HTR-8/SVneo (cell line): ENCODE measurements at regions not wholly inside any gene's neighbourhood (a gene's known extent, or its start where the extent isn't known, plus 50 kb on each side); places are given as distances from the start of the nearest gene placed in this dataset.
"Not testable (repeated sequence)": the region's sequence is repeated elsewhere in the genome, so short reads cannot be mapped to it uniquely, and the experiment has no call there.

Source experiments
- DNase-seq: peaks from one replicate; pipeline ENCODE4 v3.0.0; 2011; ENCODE audit warnings: low spot score, mixed read lengths; ENCODE audit not compliant: insufficient read length
- FAIRE-seq: peaks from 2 replicates; lab custom pipeline; 2011; peaks lifted over from hg19 to GRCh38; lab: Jason Lieb, UNC

DNA sequence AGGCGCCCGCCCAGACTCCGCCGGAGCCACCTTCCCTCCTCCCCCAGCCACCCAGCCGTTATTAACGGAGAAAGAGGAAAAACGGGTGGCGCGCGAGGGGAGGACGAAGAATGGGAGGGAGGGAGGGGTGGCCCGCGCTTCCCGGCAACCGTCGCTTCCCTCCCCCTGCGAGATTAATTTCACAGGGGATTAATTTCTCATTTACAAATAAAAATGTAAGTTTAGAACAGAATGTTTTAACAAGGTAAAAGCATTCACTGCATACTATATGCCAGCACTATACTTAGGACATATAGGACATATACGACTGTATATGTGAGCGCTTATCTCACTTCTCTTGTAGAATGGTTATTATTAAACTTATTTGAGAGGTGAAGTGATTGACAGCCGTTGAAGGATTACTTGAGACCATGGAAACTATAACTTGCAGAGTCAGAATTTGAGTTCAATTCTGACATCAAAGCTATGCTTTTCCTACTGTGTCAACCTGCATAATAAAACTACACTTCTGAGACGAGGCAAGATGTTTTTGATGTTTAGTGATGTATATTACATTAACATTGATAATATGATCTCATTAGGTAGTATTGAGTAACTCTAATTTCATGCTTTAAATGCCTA, 120.5 kb upstream of the WIPF3 start:
- FAIRE-seq, result not testable (repeated sequence)

GRCh38 chr7:29690510-29690909, 115.8 kb upstream of the WIPF3 start:
- not testable (repeated sequence) for FAIRE-seq, DNase-seq

More for the DNA sequence above, 120.5 kb upstream of the WIPF3 start:
- not testable (repeated sequence) for DNase-seq

DNA sequence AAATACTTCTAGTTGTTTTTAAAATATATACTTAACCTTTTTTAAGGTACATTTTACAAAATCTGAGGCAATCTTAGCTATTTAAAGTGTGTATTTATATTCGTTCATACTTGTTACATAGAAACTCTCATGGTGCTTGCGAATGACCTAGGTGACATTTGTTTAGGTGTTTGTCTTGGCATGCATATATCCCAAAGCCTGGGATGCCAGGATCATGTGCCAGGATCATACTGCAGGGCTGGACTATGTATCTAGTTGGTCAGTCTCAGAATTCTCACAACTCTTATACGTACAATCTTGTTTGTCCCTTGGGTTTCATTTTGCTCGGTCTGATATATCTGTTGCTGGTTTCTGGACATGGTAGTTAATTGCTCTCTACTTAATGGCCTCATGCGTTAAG, 109.9 kb upstream of the WIPF3 start:
- FAIRE-seq, DNase-seq: not testable (repeated sequence)

GRCh38 chr7:29699723-29700122, 106.6 kb upstream of the WIPF3 start:
- not testable (repeated sequence) for DNase-seq, FAIRE-seq

GRCh38 chr7:29701540-29701939, 104.8 kb upstream of the WIPF3 start:
- not testable (repeated sequence) for DNase-seq, FAIRE-seq

- FAIRE-seq, result not testable (repeated sequence)
Measured at GRCh38 chr7:29703830-29704229, 102.5 kb upstream of the WIPF3 start.

DNA sequence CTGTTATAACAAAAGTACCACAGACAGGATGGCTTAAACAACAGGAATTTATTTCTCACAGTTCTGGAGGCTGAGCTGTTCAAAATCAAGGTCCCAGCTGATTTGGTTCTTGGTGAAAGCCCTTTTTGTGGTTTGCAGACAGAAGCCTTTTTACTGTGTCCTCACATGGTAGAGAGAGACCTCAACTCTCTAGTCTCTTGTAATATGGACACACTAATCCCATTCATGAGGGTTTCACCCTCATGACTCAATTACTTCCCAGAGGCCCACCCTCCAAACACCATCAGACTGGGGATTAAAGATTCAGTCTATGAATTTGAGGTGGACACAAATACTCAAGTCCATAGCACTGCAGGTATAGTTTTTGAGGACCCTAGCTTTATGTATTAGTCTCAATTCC, 97.3 kb upstream of the WIPF3 start:
- FAIRE-seq, DNase-seq: not testable (repeated sequence)

More at GRCh38 chr7:29703830-29704229, 102.5 kb upstream of the WIPF3 start:
- DNase-seq, result not testable (repeated sequence)

DNA sequence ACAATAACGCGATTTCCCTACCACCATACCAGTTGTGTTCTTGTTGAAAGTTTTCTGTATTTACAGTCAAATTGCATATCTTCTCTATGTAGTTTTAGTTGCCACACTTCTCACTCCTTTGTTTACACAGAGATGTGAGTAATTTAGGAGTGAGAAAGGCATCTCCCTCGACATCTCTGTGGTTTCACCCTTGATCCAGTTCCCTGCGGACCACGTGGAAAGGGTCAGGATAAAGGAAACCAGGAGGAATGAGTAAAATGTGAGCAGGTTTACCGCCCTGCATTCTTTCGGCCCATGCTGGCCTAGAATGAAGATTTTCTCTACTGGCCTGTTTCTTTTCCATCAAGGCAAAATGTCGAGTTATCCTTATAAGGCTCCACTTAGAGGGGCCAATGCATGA, 83.2 kb upstream of the WIPF3 start:
- FAIRE-seq, result not testable (repeated sequence)
- DNase-seq, result peak; percentile 41

GRCh38 chr7:29723599-29723998, 82.7 kb upstream of the WIPF3 start:
- FAIRE-seq, result peak; percentile 48

GRCh38 chr7:29729534-29730165, 76.7 kb upstream of the WIPF3 start:
- FAIRE-seq, DNase-seq: not testable (repeated sequence)

More at GRCh38 chr7:29723599-29723998, 82.7 kb upstream of the WIPF3 start:
- DNase-seq, result no peak

- FAIRE-seq, result no peak
- DNase-seq, result no peak
Measured at GRCh38 chr7:29734246-29734731, 72.0 kb upstream of the WIPF3 start.

GRCh38 chr7:29747645-29748245, 58.6 kb upstream of the WIPF3 start:
- not testable (repeated sequence) for DNase-seq, FAIRE-seq

DNA sequence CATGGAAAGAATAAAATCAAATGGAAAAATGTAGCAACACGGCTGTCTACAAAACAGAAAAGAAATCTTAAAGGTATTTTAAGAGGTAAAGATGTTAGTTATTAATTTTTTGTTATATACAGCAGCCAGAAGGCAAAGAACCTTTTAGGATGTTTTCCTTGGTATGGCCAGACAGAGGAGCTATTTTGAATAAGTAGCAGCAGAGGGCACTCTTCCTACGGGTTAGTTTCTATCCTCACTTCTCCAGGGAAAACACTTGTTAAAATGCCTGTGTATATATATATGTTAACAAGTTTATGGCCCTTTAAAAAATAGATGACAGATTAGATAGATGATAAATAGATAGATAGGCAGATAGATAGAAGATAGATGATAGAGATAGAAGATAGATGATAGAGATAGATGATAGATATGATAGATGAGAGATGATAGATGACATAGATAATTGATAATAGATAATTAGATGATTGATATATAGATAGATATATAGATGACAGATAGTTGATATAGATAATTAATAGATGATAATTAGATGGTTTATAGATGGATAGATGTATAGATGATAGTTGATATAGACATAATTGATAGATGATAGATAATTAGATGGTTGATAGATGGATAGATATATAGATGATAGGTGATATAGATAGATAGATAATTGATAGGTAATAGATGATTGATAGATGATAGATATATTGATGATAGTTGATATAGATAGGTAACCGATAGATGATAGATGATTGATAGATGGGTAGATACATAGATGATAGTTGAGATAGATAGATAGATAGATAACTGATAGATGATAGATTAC, 57.8 kb upstream of the WIPF3 start:
- no peak for FAIRE-seq
- no peak for DNase-seq

GRCh38 chr7:29749701-29750321, 56.5 kb upstream of the WIPF3 start:
- FAIRE-seq, result peak; percentile 20
- no peak for DNase-seq

- not testable (repeated sequence) for DNase-seq, FAIRE-seq
Measured at GRCh38 chr7:29750373-29750940, 55.9 kb upstream of the WIPF3 start.

DNA sequence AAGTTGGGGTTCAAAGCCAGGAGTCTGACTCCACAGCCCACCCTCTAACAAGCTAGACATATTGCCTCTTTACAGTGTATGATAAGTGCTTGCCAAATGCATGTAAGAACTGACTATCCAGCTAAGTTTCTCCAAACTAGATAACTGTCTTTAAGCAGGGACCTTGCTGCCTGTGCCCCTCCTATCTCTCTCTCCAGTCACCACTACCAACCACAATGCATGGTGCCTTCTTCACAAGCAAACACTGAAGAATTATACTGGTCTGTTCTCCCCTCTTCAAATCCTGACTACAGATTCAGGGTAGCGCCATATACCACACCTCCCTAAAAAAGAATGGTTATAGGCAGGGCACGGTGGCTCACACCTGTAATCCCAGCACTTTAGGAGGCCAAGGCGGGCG, 55.3 kb upstream of the WIPF3 start:
- not testable (repeated sequence) for FAIRE-seq, DNase-seq

GRCh38 chr7:29754874-29755490, 51.3 kb upstream of the WIPF3 start:
- no peak for FAIRE-seq
- DNase-seq, result no peak
